D341Med (cell line): ENCODE measurements at regions not wholly inside any gene's neighbourhood (a gene's known extent, or its start where the extent isn't known, plus 50 kb on each side); places are given as distances from the start of the nearest gene placed in this dataset.

Experiments
- DNase-seq: peaks from one replicate; pipeline ENCODE4 v3.0.0; 2012; ENCODE audit warnings: low spot score

- DNase-seq, result no peak
Measured at GRCh38 chr3:115525731-115526130, 97.6 kb upstream of the GAP43 start.

GRCh38 chr3:115533218-115533617 is 90.1 kb upstream of the GAP43 start:
- no peak for DNase-seq

GRCh38 chr3:115536171-115536570 is 87.1 kb upstream of the GAP43 start:
- no peak for DNase-seq

GRCh38 chr3:115537669-115538068 is 85.6 kb upstream of the GAP43 start:
- DNase-seq, result no peak

GRCh38 chr3:115547207-115547606 is 76.1 kb upstream of the GAP43 start:
- no peak for DNase-seq

GRCh38 chr3:115548611-115549010 is 74.7 kb upstream of the GAP43 start:
- no peak for DNase-seq

GRCh38 chr3:115549071-115549470 is 74.2 kb upstream of the GAP43 start:
- no peak for DNase-seq

GRCh38 chr3:115550285-115550761 is 73.0 kb upstream of the GAP43 start:
- DNase-seq, result no peak

GRCh38 chr3:115551016-115551415 is 72.3 kb upstream of the GAP43 start:
- no peak for DNase-seq

GRCh38 chr3:115552007-115552406 is 71.3 kb upstream of the GAP43 start:
- no peak for DNase-seq

GRCh38 chr3:115553796-115554486 is 69.4 kb upstream of the GAP43 start:
- no peak for DNase-seq

- no peak for DNase-seq
Measured at GRCh38 chr3:115554487-115554807, 68.9 kb upstream of the GAP43 start.

- no peak for DNase-seq
Measured at GRCh38 chr3:115562636-115563267, 60.6 kb upstream of the GAP43 start.

- no peak for DNase-seq
Measured at GRCh38 chr3:115563984-115564383, 59.3 kb upstream of the GAP43 start.

GRCh38 chr3:115571413-115571812 is 51.9 kb upstream of the GAP43 start:
- DNase-seq, result no peak
